Large intestine (tissue), 3 donors: ENCODE measurements at regions not wholly inside any gene's neighbourhood (a gene's known extent, or its start where the extent isn't known, plus 50 kb on each side); places are given as distances from the start of the nearest gene placed in this dataset.

Experiments
- DNase-seq, 2 donors: peaks; one replicate each; pipeline versions ENCODE4 v3.0.0 to v3.0.0-alpha.2; 2013
- H3K27ac ChIP-seq: one replicate; pipeline ENCODE4 v1.5.1; 2013; ENCODE audit warnings: low read length
- H3K27me3 ChIP-seq: 2 replicates; pipeline ENCODE4 v1.6.1; 2013; ENCODE audit warnings: low read length; ENCODE audit not compliant: control insufficient read depth, insufficient read depth
- H3K36me3 ChIP-seq: 2 replicates; pipeline ENCODE4 v1.6.1; 2013; ENCODE audit warnings: low read length; ENCODE audit not compliant: control insufficient read depth, insufficient read depth
- H3K4me1 ChIP-seq: one replicate; pipeline ENCODE4 v1.6.1; 2013; ENCODE audit warnings: low read length; ENCODE audit not compliant: control insufficient read depth, insufficient read depth
- H3K4me3 ChIP-seq: one replicate; pipeline ENCODE4 v1.5.1; 2013; ENCODE audit warnings: low read length
- H3K9me3 ChIP-seq: one replicate; pipeline ENCODE4 v1.6.1; 2013; ENCODE audit warnings: mild to moderate bottlenecking, low read depth, low read length, moderate library complexity; ENCODE audit not compliant: control insufficient read depth
- WGBS: methylation state at CpG from one replicate; pipeline ENCODE4 v1.1.5; 2013; ENCODE audit warnings: low lambda C conversion rate; ENCODE audit not compliant: insufficient coverage; 5-methylcytosine and 5-hydroxymethylcytosine counted together

DNA sequence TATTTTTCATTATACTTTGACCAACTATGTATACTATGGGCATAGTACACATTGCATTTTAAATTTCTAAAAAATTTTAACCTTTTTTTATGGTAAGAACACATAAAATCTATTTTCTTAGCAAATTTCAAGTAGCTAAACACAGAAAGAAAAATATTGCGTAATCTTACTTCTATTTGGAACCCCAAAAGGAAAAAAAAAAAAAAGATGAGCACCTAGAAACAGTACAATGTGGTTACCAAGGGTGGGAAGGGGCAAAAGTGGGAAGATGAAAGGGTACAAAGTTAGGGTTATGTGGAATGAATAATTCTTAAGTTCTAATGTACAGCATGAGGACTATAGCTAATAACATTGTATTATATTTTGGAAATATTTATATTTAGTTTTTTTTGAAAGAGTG, 205.0 kb upstream of the EPHA4 start:
- no peaks in the 10 kb centered on the region for H3K36me3 ChIP-seq
- H3K4me3 ChIP-seq, result no peak overlapping the region
- H3K27ac ChIP-seq, result no peak overlapping the region
- H3K9me3 ChIP-seq, result no peaks in the 10 kb centered on the region
- no peaks in the 10 kb centered on the region for H3K27me3 ChIP-seq
- 100% methylated on average over 1 of the region's 1 CpG for WGBS
- peaks cover 14% of the 10 kb centered on the region for H3K4me1 ChIP-seq
- no peak for DNase-seq

DNA sequence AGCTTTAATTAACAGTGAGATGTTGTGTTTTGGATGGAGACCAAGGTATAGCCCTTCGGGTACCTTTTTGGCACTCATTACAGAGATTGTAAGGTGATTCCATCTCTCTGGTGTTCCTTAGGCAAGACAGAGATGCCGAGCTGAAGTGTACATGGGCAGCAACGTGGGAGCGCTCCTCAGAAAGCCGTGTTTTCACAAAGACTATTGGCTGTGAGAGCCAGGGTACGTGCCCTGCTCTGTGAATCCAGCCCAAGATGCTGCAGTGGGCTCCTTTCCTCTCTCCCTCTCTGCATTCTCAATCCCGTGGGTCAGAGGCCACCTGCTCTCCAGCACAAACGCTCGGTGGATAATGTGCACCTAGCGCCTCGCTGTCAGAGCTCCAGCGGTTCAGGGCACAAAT, 203.0 kb upstream of the EPHA4 start:
- no peak for DNase-seq

DNA sequence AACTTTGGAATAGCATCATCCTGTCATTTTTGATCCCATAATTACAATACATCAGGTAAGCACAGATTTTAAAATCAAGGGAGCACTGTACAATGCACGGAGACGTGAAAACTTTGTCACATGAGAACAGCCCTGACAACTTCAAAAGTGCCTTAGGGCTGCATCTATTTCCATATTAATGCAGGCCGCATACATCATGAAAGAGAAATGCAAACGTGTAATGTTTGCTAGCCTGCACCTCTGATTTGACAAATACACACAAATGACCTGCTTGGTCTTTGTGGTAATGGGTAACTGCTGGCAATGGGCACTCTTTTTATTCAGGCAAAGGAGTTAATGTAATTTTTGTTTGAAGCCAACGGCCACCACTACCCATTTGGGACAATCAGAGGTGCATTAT, 202.0 kb upstream of the EPHA4 start:
- WGBS, result no CpG with 5 or more reads among the region's 5 CpGs
- no peak for DNase-seq

More for the DNA sequence above, 203.0 kb upstream of the EPHA4 start:
- Histone ChIP-seq H3K4me1 (peaks cover 9% of the 10 kb centered on the region), H3K4me3 (no peak overlapping the region), H3K27me3 (no peaks in the 10 kb centered on the region), H3K36me3 (no peaks in the 10 kb centered on the region), H3K9me3 (no peaks in the 10 kb centered on the region), H3K27ac (no peak overlapping the region)
- no CpG with 5 or more reads among the region's 12 CpGs for WGBS

DNA sequence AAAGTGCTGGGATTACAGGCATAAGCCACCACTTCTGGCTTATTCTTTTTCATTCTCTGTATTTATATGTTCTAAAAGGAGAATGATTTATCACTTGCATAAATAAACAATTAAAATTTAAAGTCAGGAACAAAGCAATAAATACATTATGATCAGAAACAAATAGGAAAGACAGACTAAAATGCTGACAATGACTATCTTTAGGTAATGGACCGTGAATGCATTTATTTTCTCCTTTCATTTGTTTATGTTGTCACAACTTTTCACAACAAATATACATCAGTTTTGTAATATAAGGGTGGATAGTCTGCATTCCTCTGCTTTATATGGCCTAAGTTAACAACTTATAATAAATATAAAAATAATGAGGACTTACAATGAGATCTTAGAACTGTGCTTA, 199.2 kb upstream of the EPHA4 start:
- no peak for DNase-seq
- Histone ChIP-seq H3K9me3 (no peaks in the 10 kb centered on the region), H3K36me3 (no peaks in the 10 kb centered on the region), H3K4me1 (no peaks in the 10 kb centered on the region), H3K27ac (no peak overlapping the region), H3K4me3 (no peak overlapping the region), H3K27me3 (no peaks in the 10 kb centered on the region)
- WGBS, result 88% methylated on average over 1 of the region's 1 CpG

More for the DNA sequence above, 202.0 kb upstream of the EPHA4 start:
- Histone ChIP-seq H3K36me3 (no peaks in the 10 kb centered on the region), H3K4me1 (no peaks in the 10 kb centered on the region), H3K9me3 (no peaks in the 10 kb centered on the region), H3K27ac (no peak overlapping the region), H3K4me3 (no peak overlapping the region), H3K27me3 (no peaks in the 10 kb centered on the region)

DNA sequence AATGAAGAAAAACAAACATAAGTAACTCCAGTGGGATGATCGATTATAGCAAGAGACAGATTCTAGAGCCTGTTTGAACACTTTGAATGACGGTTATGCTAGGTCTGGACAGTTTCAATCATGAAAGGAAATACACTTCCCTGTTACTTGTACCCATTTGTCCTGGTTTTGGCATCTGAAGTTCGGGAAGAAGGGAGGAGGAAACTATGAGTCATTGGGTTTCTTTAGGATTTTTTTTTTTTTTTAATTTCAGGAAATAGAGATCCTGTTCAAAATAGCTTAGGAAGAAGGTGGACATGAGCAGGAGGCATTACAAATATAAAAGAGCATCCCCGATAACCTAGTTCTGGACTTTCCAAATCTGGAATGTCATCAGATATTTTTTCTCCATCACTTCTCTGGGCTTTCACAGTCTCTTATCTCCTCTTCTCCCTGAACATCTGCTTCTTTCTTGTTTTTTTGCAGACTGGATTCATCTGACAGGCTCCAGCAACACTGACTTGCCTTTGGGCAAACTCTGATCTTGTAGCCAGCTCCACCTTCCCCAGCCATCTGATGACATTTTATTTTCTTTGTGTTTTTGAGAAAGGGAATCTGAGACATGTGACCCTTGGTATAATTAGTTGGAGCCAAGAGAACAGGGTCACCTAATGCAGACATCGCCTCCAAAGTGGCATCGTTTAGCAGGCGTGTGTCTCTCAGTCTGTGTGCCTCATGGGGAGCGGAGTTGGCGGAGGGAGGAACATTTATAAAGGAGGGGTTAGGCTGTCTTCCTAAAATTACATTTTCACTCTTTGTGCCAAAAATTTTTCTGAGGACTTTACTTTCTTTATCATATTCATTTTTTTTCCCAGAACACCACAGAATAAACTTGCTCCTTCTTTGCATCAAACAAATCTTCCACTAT, 195.3 kb upstream of the EPHA4 start:
- Histone ChIP-seq H3K27ac (no peak overlapping the region), H3K4me1 (no peaks in the 10 kb centered on the region), H3K4me3 (no peak overlapping the region), H3K9me3 (no peaks in the 10 kb centered on the region), H3K27me3 (no peaks in the 10 kb centered on the region), H3K36me3 (no peaks in the 10 kb centered on the region)
- DNase-seq, result no peak
- WGBS, result 60% methylated on average over 1 of the region's 9 CpGs

DNA sequence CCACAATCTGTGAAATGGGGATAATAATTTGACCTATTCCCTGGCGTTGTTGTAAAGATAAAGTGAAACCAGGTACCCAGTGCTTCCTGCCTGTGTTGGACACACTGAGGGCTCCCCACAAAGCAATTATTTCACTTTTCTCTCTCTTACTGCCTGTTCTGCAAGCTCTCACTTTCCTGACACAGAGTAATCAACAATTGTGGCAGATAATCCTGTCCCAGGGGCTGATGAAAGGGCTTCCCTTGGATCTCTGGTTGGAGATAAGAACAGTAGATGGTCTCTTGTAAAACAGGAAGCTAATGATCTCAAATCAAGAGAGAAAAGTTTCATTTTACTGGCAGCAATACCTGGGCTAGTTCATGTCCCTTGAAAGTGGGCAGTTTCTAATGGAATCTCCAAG, 190.4 kb upstream of the EPHA4 start:
- Histone ChIP-seq H3K4me3 (no peak overlapping the region), H3K36me3 (no peaks in the 10 kb centered on the region), H3K27ac (no peak overlapping the region), H3K4me1 (no peaks in the 10 kb centered on the region), H3K9me3 (no peaks in the 10 kb centered on the region), H3K27me3 (no peaks in the 10 kb centered on the region)
- no CpG with 5 or more reads among the region's 1 CpG for WGBS
- no peak for DNase-seq

DNA sequence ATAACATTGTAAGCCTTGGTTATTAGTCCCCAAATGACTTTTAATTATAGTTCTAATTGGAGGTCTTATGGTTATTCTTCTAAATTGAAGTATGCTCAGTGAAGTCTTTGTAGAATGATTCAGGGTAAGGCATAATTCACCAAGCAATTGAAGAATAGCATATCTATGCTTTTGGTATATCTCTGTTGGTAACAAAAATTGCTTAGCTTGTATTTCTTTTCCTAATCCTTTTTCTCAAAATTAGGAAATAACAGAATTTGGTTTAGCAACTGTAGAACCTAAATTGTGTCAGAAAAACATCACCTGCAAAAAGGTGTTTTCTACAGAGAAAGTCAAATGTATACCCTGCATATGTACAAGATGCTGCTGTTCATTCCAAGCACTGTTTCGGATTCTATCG, 189.2 kb upstream of the EPHA4 start:
- no peak for DNase-seq
- Histone ChIP-seq H3K4me1 (no peaks in the 10 kb centered on the region), H3K27ac (no peak overlapping the region), H3K27me3 (no peaks in the 10 kb centered on the region), H3K36me3 (no peaks in the 10 kb centered on the region), H3K9me3 (no peaks in the 10 kb centered on the region), H3K4me3 (no peak overlapping the region)
- WGBS, result 92% methylated on average over 2 of the region's 2 CpGs

DNA sequence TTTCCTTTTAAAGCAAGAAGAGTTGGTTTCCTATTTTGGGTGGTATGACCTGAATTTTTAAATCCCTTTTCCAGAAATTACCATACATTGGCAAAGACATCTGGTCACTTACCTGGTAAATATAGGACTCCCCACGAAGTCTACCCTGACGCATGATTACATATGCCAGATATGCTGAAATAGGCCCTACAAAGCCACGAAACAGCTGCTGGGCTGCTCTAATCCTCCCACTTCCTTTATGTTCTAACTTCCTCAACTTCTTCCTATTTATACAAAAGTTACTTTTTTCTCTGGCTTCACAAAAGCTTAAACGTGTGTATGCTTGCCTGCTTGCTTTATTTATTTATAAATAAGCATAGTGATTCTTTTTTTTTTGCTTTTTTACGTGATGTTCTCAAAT, 186.0 kb upstream of the EPHA4 start:
- no peak overlapping the region for H3K4me3 ChIP-seq
- H3K36me3 ChIP-seq, result no peaks in the 10 kb centered on the region
- H3K27me3 ChIP-seq, result no peaks in the 10 kb centered on the region
- no peak overlapping the region for H3K27ac ChIP-seq
- WGBS, result 91% methylated on average over 4 of the region's 5 CpGs
- H3K4me1 ChIP-seq, result no peaks in the 10 kb centered on the region
- no peaks in the 10 kb centered on the region for H3K9me3 ChIP-seq
- DNase-seq, result no peak

DNA sequence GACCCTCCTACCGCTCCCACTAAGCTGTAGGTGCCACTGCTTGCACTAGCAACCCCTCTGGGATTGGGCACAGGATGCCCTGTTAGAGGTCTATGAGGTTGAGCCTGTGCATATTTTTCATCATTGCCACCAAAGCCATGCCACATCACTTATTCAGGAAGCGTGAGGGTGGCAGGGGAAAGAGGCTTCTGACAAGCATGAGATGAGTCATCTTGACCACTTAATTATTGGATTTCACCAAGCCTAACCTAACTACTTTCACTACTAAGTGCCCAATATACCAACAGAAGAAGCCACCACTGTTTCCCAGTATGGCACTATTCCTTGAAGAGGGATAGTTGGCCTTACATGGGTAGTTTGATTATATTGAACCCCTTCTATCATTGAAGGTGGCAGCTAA, 181.3 kb upstream of the EPHA4 start:
- Histone ChIP-seq H3K27ac (no peak overlapping the region), H3K36me3 (no peaks in the 10 kb centered on the region), H3K4me1 (no peaks in the 10 kb centered on the region), H3K4me3 (no peak overlapping the region), H3K9me3 (no peaks in the 10 kb centered on the region), H3K27me3 (no peaks in the 10 kb centered on the region)
- no peak for DNase-seq
- WGBS, result no CpG with 5 or more reads among the region's 2 CpGs

DNA sequence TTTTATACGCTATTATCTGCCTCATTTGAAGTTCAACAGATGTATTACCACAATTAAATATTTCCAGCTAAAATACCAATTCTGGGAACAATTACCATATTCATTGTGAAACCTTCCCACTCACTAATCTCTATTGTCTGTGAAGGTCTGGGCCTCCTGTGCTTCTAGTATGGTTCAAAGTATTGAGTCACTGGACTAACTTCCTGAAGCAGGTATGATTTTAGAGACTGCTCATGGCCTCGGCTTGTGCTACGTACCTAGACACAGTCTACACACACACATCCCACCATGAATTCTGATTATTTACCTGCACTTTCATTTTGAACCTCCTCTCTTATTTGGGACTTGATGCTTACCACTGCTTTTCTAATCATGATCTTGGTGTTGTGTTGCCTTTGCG, 180.7 kb upstream of the EPHA4 start:
- Histone ChIP-seq H3K27me3 (no peaks in the 10 kb centered on the region), H3K27ac (no peak overlapping the region), H3K36me3 (no peaks in the 10 kb centered on the region), H3K4me1 (no peaks in the 10 kb centered on the region), H3K4me3 (no peak overlapping the region), H3K9me3 (no peaks in the 10 kb centered on the region)
- no peak for DNase-seq
- 100% methylated on average over 1 of the region's 4 CpGs for WGBS

DNA sequence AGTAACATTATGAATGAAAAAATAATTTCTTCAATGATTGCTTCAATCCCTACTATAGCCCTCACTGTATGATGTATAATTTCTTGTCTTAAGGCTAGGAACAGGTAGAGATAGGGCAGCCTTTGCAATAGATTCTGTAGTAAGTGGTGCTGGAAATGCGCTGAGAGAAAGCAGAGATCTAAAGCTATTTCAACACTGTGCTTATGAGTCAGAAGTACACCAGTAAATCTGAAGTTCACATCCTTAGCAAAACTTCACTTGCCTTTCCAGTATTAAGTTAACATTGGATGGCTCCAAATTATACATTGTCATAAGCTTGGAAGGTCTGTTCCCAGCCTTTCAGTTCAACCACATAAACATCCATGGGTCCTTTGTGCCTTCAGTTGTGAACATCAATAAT, 178.2 kb upstream of the EPHA4 start:
- no peaks in the 10 kb centered on the region for H3K36me3 ChIP-seq
- no CpG with 5 or more reads among the region's 1 CpG for WGBS
- DNase-seq, result no peak
- no peaks in the 10 kb centered on the region for H3K27me3 ChIP-seq
- no peak overlapping the region for H3K27ac ChIP-seq
- no peaks in the 10 kb centered on the region for H3K4me1 ChIP-seq
- H3K4me3 ChIP-seq, result no peak overlapping the region
- H3K9me3 ChIP-seq, result no peaks in the 10 kb centered on the region
